ENCODE measurements at regions not wholly inside any gene's neighbourhood (a gene's known extent, or its start where the extent isn't known, plus 50 kb on each side); places are given as distances from the start of the nearest gene placed in this dataset.

DNA sequence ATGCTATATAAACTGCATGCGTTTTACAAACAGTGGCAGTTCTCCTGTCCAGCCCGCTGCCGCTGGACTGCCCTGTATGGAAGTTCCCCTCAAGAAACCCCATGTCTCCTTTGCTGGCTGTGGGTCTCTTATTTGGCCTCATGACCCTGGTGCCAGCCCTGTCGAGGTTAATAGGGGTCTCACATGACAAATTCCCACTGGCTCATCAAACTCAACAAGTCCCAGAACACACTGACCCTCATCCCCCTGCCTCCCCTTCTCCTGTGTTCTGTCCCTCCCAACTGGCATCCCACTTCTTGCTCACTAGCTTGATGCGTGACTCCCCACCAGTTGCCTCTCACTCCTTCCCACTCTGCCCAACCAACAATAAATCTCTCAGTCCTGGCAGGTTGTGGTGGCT is 137.6 kb upstream of the HS6ST1 start:
- Histone ChIP-seq H4K20me1 (replicated peaks; ENCODE audit: control insufficient read depth, extremely low read depth, insufficient read depth, low read length) (no peaks in the 10 kb centered on the region), H3K9ac (replicated peaks; ENCODE audit: extremely low read depth, insufficient read depth, low read length) (no peak overlapping the region), H3K36me3 (ENCODE audit: control insufficient read depth in 2 of 2, extremely low read depth in 1 of 2, insufficient read depth in 2 of 2, low read length in 2 of 2) (no peaks in the 10 kb centered on the region), H3K4me3 (replicated peaks in 1 of 3; ENCODE audit: insufficient read depth in 1 of 3, low read depth in 1 of 3, low read length in 3 of 3) (no peak overlapping the region), H3K9me3 (replicated peaks; ENCODE audit: control insufficient read depth, insufficient read depth, low read length) (no peaks in the 10 kb centered on the region), H3K27ac (ENCODE audit: insufficient read depth, low read depth, low read length) (no peak overlapping the region), H3K79me2 (ENCODE audit: control insufficient read depth, insufficient read depth, low read length) (no peaks in the 10 kb centered on the region), H3K27me3 (ENCODE audit: control insufficient read depth in 2 of 2, insufficient read depth in 2 of 2, low read length in 2 of 2) (no peaks in the 10 kb centered on the region), H3K9me1 (replicated peaks; ENCODE audit: control insufficient read depth, extremely low read depth, insufficient read depth, low read length) (no peaks in the 10 kb centered on the region), H2AFZ (ENCODE audit: low read depth, low read length) (no peak overlapping the region), H3K4me2 (ENCODE audit: insufficient read depth, low read length) (no peak overlapping the region), H3K4me1 (ENCODE audit: control insufficient read depth, extremely low read depth, insufficient read depth, low read length) (no peaks in the 10 kb centered on the region)
- BruUV-seq (replicated peaks), result no TSS peak
- TF ChIP-seq FOS (IDR thresholded peaks at IDR 0.05; ENCODE audit: borderline replicate concordance, insufficient read depth, low read length) (no peak), MYC (IDR thresholded peaks at IDR 0.05; ENCODE audit: low read depth, low read length) (no peak), POLR2AphosphoS5 (IDR thresholded peaks at IDR 0.05; ENCODE audit: insufficient read depth, low read depth, low read length) (no peak), GATA2 (IDR thresholded peaks at IDR 0.05; ENCODE audit: insufficient read depth, insufficient read length, low read depth, low read length) (no peak), EZH2 (IDR thresholded peaks at IDR 0.05; ENCODE audit: borderline replicate concordance, low read depth, low read length, severe bottlenecking) (no peak), POLR2A (IDR thresholded peaks at IDR 0.05; ENCODE audit: low read depth, low read length) (no peak), JUN (IDR thresholded peaks at IDR 0.05; ENCODE audit: borderline replicate concordance, insufficient read depth, insufficient read length, low read depth) (no peak)
- TF ChIP-seq, protein P1, sequence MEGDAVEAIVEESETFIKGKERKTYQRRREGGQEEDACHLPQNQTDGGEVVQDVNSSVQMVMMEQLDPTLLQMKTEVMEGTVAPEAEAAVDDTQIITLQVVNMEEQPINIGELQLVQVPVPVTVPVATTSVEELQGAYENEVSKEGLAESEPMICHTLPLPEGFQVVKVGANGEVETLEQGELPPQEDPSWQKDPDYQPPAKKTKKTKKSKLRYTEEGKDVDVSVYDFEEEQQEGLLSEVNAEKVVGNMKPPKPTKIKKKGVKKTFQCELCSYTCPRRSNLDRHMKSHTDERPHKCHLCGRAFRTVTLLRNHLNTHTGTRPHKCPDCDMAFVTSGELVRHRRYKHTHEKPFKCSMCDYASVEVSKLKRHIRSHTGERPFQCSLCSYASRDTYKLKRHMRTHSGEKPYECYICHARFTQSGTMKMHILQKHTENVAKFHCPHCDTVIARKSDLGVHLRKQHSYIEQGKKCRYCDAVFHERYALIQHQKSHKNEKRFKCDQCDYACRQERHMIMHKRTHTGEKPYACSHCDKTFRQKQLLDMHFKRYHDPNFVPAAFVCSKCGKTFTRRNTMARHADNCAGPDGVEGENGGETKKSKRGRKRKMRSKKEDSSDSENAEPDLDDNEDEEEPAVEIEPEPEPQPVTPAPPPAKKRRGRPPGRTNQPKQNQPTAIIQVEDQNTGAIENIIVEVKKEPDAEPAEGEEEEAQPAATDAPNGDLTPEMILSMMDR (IDR thresholded peaks at IDR 0.05; ENCODE audit: extremely low read depth in 1 of 2, insufficient read depth in 1 of 2, low read depth in 1 of 2, low read length in 2 of 2), result no peak
- TF ChIP-seq, protein P2, sequence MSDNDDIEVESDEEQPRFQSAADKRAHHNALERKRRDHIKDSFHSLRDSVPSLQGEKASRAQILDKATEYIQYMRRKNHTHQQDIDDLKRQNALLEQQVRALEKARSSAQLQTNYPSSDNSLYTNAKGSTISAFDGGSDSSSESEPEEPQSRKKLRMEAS (IDR thresholded peaks at IDR 0.05; ENCODE audit: insufficient read depth, insufficient read length), result no peak
- intact Hi-C loops (cut with micrococcal nuclease), result no loop called here
- POLR2A ChIA-PET, result no interaction called here
- CTCF ChIA-PET, result no interaction called here
- dilution Hi-C loops (cut with MboI; ENCODE audit: extremely low pct_ligation_motif_present, low sequenced_read_pairs), result no loop called here
- no peak for DNase-seq (ENCODE audit: low read depth, low spot score)
- FAIRE-seq, result no peak
